HG02623 (cell line): ENCODE measurements at regions not wholly inside any gene's neighbourhood (a gene's known extent, or its start where the extent isn't known, plus 50 kb on each side); places are given as distances from the start of the nearest gene placed in this dataset.
"Not testable (repeated sequence)": the region's sequence is repeated elsewhere in the genome, so short reads cannot be mapped to it uniquely, and the experiment has no call there.

Experiments
- ATAC-seq: cut with Tn5 transposase; IDR thresholded peaks from one replicate; pipeline ENCODE4 v1.9.1; 2021; ENCODE audit warnings: moderate library complexity; ENCODE audit not compliant: unreplicated experiment

DNA sequence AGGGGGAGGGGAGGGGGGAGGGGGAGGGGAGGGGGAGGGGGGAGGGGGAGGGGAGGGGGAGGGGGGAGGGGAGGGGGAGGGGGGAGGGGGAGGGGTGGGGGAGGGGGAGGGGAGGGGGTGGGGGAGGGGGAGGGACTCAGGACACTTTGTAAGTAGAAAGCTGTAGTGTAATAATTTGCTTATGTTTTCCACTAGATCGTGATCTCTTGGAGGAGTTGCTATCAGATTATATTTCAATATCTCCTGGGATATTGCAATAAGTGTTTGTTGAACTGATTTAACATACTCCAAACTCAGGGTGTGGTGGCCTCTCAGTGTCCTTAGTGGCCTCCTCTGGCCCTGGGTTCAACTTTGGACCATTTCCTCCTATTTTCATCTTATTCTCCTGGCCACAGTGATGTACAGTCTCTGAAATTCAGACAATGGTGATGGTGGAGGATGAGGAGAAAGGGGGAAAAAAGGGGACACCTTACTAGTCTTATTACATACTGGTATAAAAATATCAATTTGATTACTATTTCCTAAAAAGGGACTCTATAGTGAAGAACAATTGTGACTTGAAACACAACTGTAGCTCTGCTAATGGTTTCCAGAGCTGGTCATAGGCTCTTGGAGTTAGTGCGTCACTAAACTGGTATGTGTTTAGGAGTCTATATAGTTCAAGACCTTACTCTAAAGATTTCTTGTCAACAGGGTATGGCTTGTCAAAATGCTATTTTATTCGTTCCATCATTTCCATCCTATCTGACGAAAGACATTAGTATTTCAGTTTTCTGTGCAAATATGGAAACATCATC, 89.6 kb downstream of the DDX1 start:
- no peak for ATAC-seq

DNA sequence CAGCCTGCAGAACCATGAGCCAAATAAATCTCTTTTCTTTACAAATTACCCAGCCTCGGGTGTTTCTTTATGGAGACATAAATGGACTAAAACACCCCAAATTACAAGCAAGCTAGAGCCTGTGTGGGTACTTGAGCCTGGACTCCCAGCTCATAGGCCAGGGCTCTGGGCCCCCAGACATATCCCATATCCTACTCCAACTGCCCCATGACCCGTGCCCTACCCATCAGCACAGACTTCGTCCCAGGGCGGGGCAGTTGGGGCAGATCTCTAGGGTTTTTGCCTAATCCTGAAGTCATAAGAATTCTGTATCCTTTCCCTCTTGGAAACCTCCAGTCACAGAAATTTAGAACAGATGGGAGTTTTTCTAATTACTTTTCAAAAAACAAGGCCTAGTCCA, 90.7 kb downstream of the DDX1 start:
- ATAC-seq = no peak

DNA sequence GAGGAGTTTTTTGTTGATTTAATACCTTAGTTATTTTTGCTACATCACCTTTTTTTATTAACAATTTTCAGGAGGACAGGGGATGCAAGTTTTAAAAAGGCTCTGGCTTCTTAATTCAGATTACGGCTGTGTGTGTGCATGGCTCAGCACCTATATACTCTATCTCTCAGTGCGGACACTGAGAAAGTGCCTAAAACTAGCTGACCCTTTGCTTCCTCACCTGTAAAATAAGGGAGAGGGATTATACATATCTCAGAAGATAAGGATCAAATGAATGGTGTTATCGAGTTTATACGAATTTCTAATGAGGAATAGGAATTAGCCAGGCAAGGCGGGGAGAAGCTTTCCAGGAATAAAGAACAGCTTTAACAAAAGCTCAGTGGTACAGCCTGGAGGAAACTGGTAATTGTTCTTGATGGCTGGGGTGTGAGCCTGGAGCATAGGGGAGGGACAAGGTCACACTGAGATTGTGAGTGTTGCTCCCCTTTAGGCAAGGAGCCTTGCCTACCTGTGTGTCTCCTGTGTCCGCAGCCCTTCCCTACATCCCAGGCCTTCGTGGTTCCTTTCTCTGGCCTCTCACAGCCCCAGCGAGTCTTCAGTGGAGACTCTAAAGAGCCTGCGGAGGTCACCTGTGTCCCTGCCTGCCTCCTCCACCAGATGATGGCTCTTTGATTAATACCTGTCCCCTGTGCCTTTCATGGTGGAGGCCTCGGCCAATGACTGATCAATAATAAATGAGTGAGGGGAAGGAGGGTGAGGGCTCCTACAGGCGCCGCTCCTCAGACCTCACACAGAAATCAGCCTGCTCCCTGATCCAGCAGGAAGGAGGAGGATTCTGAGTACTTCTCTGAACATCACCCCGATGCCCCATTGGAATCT, 92.7 kb downstream of the DDX1 start:
- ATAC-seq = no peak

DNA sequence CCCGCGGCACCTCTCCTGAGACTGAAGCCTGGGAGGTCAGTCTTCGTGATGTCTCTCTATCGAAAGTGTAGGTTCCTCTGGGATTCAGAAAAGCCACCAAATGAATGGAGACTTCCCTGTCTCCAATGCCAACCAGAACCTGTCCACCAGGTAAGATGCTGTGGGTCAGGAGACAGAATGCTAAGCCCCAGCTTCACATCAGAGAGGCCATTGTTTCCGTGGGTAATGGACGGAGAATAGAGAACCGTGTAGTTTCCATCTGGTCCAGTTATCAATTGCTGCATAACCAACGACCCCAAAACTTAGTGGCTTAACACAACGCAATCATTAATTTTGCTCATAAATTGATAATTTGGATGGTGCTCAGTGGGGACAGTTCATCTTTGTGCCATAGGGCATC, 93.5 kb downstream of the DDX1 start:
- ATAC-seq = no peak

DNA sequence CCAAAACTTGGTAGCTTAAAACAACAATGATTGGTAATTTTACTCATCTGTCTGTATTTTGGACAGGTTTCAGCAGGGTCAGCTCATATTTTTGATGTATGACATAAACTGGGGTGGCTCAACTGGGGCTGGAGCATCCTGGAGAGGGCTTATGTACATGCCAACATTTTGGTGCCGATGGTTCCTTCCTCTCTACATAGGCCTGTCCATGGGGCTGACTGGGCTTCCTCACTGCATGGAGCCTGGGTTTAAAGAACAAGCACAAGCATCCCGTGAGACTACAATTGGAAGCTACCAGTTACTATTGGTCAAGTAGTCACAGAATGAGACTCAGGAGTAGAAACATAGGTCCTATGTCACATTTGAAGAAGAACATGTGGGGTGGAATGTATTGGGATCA, 95.0 kb downstream of the DDX1 start:
- no peak for ATAC-seq

DNA sequence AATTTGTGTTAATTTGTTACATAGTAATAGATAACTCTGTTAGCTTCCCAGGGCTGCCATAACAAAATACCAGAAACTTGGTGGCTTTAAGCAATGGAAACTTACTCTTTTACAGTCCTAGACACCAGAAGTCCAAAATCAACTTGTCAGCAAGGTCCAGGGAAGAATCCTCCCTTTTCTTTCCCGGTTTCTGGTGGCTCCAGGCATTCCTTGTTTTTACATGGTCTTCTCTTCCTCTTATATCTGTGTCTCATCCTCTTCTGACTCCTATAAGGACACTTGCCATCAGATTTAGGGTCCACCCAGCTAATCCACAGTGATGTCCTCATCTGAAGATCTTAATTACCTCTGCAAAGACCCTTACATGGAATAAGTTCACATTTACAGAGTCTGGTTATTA, 95.6 kb downstream of the DDX1 start:
- ATAC-seq = no peak

DNA sequence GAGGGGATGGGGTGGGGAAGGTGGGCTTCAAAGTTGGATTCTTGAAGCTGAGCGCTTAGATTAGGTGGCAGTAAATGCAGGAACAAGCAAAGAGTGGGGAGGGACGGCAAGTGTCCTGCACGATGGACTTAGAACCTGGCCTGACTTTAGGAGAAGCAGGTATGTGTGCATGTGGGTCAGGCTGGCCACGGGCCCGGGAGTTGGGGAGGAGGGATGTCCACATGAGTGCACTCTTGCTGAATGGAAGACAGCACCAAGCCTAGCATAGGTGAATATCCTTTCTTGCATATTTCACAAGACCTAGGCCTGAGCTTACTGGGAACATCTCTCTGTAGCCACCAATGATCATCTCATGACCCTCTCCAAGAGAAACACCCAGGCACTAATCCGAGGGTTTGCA, 96.1 kb downstream of the DDX1 start:
- ATAC-seq = no peak

DNA sequence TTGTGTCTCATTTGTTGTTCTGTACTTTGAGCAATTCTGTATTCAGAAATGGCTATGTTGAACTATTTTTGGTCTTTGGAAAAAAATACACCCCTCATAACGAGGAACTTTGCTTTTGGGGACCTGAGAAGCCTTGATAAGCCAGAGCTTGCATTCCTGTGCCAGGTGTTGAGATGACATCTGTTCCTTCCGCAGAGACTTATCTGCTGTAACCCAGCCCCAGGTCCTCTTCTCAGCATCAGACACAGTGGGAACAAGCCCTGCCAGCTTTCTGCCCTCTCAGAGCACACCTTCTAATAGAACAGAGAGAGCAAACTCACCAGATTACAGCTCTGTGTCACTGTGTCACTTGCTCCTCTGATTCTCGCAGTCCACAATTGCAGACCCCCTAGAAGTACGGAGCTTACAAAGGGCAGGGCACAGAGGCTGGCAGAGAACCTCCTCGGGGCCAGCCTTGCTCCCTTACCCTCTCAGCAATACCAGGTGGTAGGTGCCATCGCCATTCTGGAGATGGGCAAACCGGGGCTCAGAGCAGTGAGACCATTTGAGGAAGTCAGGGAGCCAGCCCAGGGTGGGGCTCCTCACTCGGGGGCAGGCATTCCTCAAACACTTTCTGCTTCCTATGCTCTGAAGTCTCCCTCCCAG, 97.4 kb downstream of the DDX1 start:
- no peak for ATAC-seq

DNA sequence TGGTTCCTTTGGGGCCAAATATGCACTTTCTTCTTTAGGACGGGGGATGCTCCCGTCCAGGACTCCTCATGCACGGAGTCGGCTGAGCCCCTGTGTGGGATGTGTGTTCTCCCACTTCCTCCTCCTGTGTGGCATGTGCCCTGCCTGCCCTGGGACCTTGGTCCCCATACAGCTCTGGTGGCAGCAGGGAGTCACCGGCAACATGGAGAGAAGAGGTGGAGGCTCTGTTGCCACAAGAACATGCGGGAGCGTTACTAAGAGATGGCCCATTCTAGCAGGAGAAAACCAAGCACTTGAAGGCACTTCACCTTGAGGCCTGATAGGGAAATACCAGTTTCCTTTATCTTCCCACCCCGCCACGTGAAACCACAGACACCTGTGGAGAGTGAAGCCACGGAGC, 98.0 kb downstream of the DDX1 start:
- ATAC-seq = no peak

DNA sequence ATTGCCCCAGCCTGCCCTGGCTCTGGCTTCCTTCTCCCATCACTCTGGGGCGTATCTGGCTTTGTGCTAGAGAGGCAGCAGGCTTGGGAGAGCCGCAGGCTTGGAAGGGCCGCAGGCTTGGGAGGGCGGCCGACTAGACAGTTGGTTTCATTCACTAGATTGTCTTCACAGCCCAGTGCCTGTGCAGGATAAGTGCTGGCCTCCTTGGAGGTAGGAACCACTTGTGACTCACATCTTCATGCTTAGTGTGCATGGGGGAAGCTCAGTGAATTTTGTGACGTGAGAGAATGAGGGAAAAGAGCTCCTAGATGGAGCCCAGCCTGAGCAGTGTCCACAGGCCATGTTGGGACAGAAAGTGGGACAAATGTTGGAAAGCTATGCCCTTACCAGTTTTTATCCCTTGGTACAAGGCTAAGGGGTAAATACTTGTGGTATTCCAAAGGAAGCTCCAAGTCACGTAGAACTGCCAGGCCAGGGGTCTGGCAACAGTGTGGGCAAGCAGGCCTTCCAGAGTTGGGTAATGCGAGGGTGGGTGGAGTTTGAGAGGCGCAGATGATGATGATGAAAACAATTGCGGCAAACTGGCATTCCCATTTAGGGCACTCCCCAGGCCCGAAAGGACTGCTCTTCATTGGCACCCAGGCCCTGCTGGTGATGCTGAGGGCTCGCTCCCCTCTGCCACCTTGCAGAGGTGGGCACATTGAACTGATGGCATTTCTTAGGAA, 100.1 kb downstream of the DDX1 start:
- no peak for ATAC-seq

DNA sequence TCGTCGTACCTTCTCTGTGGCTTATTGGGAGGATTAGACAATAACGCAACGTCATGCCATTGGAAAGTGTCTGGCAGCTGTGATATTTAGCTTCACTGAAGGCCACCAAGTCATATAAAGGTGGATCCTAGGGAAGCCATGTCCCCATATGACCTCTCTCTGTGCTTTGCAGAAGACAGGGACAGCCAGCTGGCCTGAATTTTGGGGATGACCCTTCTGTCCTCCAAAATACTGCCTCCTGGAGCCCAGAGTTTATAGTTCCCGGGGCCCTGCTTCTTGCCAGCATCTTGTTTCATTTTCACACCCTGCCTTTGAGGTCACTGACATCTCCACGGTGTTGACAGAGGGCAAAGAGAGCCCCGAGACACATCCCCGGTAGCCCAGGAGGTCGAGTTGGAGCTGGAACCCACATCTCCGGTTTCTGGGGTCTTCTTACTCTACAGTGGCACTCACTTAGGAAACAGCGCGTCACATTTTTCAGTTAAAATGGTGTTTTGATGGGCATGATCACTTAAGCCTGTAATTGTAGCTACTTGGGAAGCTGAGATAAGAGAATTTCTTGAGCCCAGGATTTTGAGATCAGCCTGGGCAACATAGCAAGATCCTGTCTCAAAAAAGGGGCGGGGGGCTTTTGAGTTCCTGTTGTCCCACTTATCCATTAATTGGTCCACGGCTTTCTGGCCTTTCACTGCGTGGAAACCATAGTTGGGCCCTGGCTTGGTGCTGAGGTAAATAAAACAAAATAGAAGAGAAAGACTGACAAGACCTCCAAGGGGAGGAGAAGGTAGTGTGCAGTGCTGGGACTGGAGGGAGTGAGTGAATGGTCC, 101.1 kb downstream of the DDX1 start:
- no peak for ATAC-seq

DNA sequence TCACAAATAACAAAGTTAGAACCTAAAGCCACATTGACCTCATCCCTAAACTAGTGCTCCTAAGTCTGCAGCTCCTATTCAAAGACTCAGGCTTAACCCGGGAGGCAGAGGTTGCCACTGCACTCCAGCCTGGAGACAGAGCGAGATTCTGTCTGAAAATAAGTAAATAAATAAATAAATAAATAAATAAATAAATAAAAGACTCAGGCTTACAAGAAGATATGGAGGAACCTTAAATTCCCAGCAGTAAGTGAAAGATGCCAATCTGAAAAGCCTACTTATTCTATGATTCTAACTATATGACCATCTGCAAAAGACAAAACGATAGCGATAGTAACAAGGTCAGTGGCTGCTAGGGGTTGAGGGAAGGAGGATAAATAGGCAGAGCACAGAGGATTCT, 101.7 kb downstream of the DDX1 start:
- ATAC-seq = no peak

DNA sequence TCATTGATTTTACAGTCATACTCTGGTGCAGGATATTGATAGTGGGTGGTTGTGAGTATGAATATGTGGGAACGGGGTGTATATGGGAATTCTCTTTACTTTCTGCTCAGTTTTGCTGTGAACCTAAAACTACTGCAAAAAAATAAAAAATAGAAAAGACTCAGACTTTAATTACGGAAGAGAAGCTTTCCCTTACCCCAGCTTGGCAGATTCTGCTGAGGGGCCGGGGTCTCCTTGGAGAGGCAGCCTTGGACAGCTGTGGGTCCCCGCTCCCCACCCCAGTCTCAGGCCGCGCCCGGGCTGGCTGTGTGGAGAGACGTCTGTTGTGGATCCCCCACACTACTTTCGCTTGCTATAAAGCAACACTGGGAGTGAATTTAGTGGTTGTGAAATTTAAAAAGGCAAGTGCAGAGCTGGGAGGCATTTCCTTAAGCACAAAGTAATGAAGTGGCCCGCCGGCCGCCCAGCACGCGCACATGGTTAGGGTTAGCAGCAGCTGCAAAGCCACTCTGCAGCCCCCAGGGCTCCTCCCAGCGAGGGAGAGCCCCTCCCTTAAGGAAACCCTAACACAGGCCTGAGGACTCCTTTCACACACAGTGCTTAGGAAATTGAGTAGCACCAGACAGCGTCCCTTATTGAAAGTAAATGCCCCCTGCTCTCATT, 102.4 kb downstream of the DDX1 start:
- no peak for ATAC-seq

DNA sequence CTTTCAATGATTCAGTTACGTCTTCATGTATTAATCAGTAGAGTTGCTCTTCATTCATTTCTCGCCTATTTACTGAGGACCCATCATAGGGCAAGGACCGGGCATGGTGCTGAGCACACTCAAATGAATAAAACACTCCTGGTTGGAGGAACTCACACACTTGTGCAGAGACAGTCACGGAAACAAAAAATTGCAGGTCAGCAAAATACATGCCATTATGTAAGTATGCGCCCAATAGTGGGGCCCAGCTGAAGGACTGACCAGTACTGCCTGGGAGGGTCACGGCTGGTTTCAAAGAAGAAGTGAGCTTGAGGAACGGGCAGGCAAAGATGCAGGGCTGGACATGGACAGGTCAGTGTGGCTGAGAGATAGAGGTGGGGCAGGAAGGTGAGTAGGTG, 102.9 kb downstream of the DDX1 start:
- ATAC-seq = no peak

DNA sequence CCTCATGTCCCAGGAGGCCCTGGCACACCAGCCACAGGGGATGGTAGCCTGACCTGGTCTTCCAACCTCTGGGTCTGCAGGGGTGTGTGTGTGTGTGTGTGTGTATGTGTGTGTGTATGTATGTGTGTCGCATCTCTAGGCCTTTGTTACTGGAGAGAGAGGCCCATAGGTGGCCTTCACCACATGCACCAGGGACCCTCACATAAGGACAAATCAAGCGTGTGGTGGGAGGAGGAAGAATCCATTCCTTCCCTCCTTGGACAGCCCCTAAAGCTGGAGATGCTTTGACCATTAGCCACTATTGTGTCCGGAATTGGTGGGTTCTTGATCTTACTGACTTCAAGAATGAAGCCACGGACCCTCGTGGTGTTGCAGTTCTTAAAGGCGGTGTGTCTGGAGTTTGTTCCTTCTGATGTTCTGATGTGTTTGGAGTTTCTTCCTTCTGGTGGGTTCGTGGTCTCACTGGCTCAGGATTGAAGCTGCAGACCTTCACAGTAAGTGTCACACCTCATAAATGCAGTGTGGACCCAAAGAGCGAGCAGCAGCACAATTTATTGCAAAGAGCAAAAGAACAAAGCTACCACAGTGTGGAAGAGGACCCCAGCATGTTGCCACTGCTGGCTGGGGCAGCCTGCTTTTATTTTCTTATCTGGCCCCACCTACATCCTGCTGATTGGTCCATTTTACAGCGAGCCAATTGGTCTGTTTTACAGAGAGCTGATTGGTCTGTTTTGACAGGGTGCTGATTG, 104.1 kb downstream of the DDX1 start:
- ATAC-seq = no peak

DNA sequence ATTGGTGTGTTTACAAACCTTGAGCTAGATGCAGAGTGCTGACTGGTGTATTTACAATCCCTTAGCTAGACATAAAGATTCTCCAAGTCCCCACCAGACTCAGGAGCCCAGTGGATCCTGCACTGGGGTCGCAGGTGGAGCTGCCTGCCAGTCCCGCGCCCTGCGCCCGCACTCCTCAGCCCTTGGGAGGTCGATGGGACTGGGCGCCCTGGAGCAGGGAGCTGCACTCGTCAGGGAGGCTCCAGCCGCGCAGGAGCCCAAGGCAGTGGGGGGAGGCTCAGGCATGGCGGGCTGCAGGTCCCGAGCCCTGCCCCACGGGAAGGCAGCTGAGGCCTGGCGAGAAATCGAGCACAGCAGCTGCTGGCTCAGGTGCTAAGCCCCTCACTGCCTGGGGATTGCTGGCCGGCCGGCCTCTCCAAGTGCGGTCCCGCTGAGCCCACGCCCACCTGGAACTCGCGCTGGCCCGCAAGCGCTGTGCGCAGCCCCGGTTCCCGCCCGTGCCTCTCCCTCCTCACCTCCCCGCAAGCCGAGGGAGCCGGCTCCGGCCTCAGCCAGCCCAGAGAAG, 105.0 kb downstream of the DDX1 start:
- ATAC-seq = not testable (repeated sequence)

DNA sequence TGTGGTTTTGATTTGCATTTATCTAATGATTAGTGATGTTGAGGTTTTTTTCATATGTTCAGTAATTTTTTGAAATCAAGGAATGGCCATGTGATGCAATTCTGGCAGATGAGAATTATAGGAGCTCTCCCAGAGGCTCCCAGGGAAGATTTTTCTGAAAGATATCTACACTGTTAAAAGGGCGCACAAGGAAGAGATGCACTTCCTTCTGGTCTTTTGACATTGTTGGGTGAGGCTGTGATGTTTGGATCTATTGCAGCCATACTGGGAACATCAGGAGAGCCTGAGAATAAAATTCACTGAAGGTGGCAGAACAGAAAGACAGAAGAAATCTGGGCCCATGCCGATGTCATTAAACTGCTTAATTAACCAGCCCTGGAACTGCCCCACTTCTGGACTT, 108.5 kb downstream of the DDX1 start:
- ATAC-seq = no peak

DNA sequence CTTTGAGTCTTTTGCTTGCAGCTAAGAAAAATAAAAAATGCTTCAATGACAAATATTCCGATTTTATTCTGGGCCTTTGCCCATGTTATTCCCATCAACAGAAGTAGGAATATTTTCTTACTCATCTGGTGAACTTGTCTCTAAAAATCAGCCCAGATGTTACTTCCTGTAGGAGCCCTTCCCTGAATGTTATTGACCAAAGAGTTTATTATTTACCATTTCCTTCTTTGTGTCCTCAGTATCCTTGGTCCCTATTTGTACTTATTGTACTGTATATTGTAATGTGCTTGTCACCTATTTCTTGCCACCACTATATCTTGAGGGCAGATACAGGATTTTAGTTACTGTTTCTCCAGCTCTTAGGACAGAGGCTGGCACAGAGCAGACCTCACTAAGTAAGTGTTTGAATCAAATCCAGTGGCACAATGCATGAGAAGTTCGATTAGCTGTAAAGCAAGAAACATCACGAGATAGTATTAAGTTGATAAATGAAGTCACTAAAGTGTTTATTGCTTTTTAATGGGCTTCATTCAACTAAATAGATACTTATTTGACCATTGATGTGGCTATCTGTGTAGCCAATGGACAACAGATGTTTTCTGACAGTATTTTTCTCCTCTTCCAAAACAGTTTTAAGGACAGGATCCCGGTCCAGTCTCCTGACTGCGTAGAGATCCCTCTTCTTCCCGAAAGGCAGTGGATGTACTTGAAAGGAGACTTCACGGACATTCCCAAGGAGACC, 109.1 kb downstream of the DDX1 start:
- ATAC-seq = no peak
